ENCODE measurements at regions not wholly inside any gene's neighbourhood (a gene's known extent, or its start where the extent isn't known, plus 50 kb on each side); places are given as distances from the start of the nearest gene placed in this dataset.

DNA sequence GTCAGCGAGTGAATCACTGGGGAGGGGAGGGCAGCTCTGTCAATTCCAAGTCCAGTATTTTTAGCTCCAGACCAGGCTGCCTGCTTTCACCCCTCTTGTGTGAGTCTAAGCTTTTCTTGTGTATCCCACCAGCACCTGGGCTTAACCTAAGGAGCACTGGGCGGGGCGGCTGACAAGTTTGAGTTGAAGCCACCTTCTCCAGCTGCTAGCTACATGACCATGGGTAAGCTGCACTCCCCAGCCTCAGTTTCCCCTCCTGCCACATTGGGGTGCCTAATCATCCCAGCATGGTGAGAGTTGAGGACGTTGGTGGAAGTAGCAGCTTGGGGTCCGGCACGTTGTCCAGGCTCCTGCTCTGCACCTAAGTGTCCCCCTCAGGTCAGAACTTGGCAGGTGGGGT, 89.8 kb upstream of the PCBD1 start:
- no peaks in the 10 kb centered on the region for H4K20me1 ChIP-seq (ENCODE audit: control insufficient read depth, insufficient read depth, low read length, poor library complexity, severe bottlenecking)
- H3K27ac Mint-ChIP-seq: no peak overlapping the region
- intact Hi-C loops (cut with micrococcal nuclease): no loop called here
- H3K4me1 Mint-ChIP-seq: peaks cover 12% of the 10 kb centered on the region
- H3K27me3 Mint-ChIP-seq: peaks cover 19% of the 10 kb centered on the region
- no peak overlapping the region for H3K4me2 ChIP-seq (replicated peaks; ENCODE audit: low read depth, low read length, poor library complexity, severe bottlenecking)
- no peak overlapping the region for H3K27ac ChIP-seq (ENCODE audit: low read length in 2 of 2)
- no peaks in the 10 kb centered on the region for H3K36me3 ChIP-seq (replicated peaks in 1 of 2; ENCODE audit: control extremely low read depth in 1 of 2, control insufficient read depth in 1 of 2, extremely low read depth in 1 of 2, insufficient read depth in 2 of 2, low read length in 1 of 2)
- ChIA-PET CTCF (no interaction called here), POLR2A (no interaction called here)
- H3K4me3 Mint-ChIP-seq: no peak overlapping the region
- no peak overlapping the region for H3K4me3 ChIP-seq (ENCODE audit: control extremely low read depth in 1 of 5, extremely low read depth in 1 of 5, insufficient read depth in 1 of 5, low read depth in 2 of 5, low read length in 4 of 5)
- TF ChIP-seq, protein P1, sequence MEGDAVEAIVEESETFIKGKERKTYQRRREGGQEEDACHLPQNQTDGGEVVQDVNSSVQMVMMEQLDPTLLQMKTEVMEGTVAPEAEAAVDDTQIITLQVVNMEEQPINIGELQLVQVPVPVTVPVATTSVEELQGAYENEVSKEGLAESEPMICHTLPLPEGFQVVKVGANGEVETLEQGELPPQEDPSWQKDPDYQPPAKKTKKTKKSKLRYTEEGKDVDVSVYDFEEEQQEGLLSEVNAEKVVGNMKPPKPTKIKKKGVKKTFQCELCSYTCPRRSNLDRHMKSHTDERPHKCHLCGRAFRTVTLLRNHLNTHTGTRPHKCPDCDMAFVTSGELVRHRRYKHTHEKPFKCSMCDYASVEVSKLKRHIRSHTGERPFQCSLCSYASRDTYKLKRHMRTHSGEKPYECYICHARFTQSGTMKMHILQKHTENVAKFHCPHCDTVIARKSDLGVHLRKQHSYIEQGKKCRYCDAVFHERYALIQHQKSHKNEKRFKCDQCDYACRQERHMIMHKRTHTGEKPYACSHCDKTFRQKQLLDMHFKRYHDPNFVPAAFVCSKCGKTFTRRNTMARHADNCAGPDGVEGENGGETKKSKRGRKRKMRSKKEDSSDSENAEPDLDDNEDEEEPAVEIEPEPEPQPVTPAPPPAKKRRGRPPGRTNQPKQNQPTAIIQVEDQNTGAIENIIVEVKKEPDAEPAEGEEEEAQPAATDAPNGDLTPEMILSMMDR (IDR thresholded peaks at IDR 0.05): no peak
- TF ChIP-seq EZH2 (IDR thresholded peaks at IDR 0.05; ENCODE audit: borderline replicate concordance, insufficient read depth, low read depth, low read length, poor library complexity, severe bottlenecking): no peak
- H3K27me3 ChIP-seq (replicated peaks in 1 of 4; ENCODE audit: control extremely low read depth in 1 of 4, control insufficient read depth in 3 of 4, insufficient read depth in 4 of 4, low read length in 3 of 4): peaks cover 0 to 2% (median 0%) of the 10 kb centered on the region in 4 experiments
- ATAC-seq (ENCODE audit: low read depth): no peak
- peaks cover 5% of the 10 kb centered on the region for H3K9me3 Mint-ChIP-seq (ENCODE audit: insufficient read depth)
- DNase-seq: no peak
- H2AFZ ChIP-seq (ENCODE audit: insufficient read depth, low read depth, low read length, poor library complexity, severe bottlenecking): no peak overlapping the region
- no peak overlapping the region for H3K9ac ChIP-seq (ENCODE audit: low read length)
- no peaks in the 10 kb centered on the region for H3K9me3 ChIP-seq (ENCODE audit: control extremely low read depth in 1 of 3, control insufficient read depth in 2 of 3, insufficient read depth in 1 of 3, low read length in 2 of 3)
- 86% methylated on average over 4 of the region's 6 CpGs for WGBS (ENCODE audit: insufficient coverage)
- peaks cover 5 to 9% of the 10 kb centered on the region in 2 donors for H3K4me1 ChIP-seq (ENCODE audit: control insufficient read depth in 2 of 2, insufficient read depth in 2 of 2, low read length in 2 of 2)
- H3K79me2 ChIP-seq (ENCODE audit: control insufficient read depth, insufficient read depth, low read length): no peaks in the 10 kb centered on the region

DNA sequence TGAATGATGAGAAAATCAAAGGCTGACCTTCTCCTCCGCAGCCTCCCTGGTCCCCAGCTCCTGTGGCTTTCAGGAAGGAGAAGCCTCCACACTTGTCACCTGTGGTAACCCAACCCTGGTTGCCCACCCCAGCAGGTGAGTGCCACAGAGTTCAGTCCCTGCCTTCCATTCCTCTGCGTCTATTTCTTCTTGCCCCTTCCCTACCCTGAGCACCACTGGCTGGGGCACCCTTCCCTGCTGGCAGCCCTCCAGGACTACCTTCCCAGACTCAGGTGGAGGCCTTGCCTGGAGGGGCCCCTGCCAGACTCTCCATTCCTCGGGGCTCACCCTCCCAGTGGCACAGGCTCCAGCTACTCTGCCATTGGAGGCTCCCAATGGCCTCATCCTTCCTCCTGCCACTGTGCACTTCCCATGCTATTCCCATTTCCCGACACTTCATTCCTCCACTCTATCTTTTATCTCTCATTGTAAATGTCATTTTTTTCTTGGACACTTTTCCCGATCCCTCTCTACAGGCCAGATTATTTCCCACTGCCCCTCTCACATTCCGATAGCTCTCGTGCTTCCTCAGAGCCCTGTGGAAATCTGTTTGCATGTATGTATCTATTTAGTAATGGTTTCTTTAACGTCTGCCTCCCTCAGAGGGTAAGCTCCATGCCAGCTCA, 90.6 kb upstream of the PCBD1 start:
- DNase-seq (no peak), ATAC-seq (ENCODE audit: low read depth) (no peak)
- TF ChIP-seq EZH2 (IDR thresholded peaks at IDR 0.05; ENCODE audit: borderline replicate concordance, insufficient read depth, low read depth, low read length, poor library complexity, severe bottlenecking): no peak
- TF ChIP-seq, protein P1 (IDR thresholded peaks at IDR 0.05): no peak
- WGBS (ENCODE audit: insufficient coverage): 87% methylated on average over 5 of the region's 8 CpGs
- Mint-ChIP-seq H3K27me3 (peaks cover 19% of the 10 kb centered on the region), H3K4me1 (peaks cover 12% of the 10 kb centered on the region), H3K9me3 (ENCODE audit: insufficient read depth) (peaks cover 5% of the 10 kb centered on the region), H3K4me3 (no peak overlapping the region), H3K27ac (no peak overlapping the region)
- Histone ChIP-seq H3K9ac (ENCODE audit: low read length) (no peak overlapping the region), H3K27me3 (replicated peaks in 1 of 4; ENCODE audit: control extremely low read depth in 1 of 4, control insufficient read depth in 3 of 4, insufficient read depth in 4 of 4, low read length in 3 of 4) (peaks cover 0 to 2% (median 0%) of the 10 kb centered on the region in 4 experiments), H2AFZ (ENCODE audit: insufficient read depth, low read depth, low read length, poor library complexity, severe bottlenecking) (no peak overlapping the region), H3K36me3 (replicated peaks in 1 of 2; ENCODE audit: control extremely low read depth in 1 of 2, control insufficient read depth in 1 of 2, extremely low read depth in 1 of 2, insufficient read depth in 2 of 2, low read length in 1 of 2) (no peaks in the 10 kb centered on the region), H3K9me3 (ENCODE audit: control extremely low read depth in 1 of 3, control insufficient read depth in 2 of 3, insufficient read depth in 1 of 3, low read length in 2 of 3) (no peaks in the 10 kb centered on the region), H3K27ac (ENCODE audit: low read length in 2 of 2) (no peak overlapping the region), H3K4me1 (ENCODE audit: control insufficient read depth in 2 of 2, insufficient read depth in 2 of 2, low read length in 2 of 2) (peaks cover 5 to 9% of the 10 kb centered on the region in 2 donors), H3K4me3 (ENCODE audit: control extremely low read depth in 1 of 5, extremely low read depth in 1 of 5, insufficient read depth in 1 of 5, low read depth in 2 of 5, low read length in 4 of 5) (no peak overlapping the region), H4K20me1 (ENCODE audit: control insufficient read depth, insufficient read depth, low read length, poor library complexity, severe bottlenecking) (no peaks in the 10 kb centered on the region), H3K4me2 (replicated peaks; ENCODE audit: low read depth, low read length, poor library complexity, severe bottlenecking) (no peak overlapping the region), H3K79me2 (ENCODE audit: control insufficient read depth, insufficient read depth, low read length) (no peaks in the 10 kb centered on the region)
- intact Hi-C loops (cut with micrococcal nuclease): no loop called here
- POLR2A ChIA-PET: no interaction called here
- CTCF ChIA-PET: no interaction called here
